ENCODE measurements at regions not wholly inside any gene's neighbourhood (a gene's known extent, or its start where the extent isn't known, plus 50 kb on each side); places are given as distances from the start of the nearest gene placed in this dataset.

GRCh38 chr9:75624998-75625397 is 265.5 kb upstream of the PCSK5 start:
- H3K4me3 ChIP-seq (ENCODE audit: low read length), result no peak overlapping the region
- H3K27me3 ChIP-seq (ENCODE audit: control insufficient read depth, insufficient read depth, low read length), result no peaks in the 10 kb centered on the region
- H3K4me1 ChIP-seq (ENCODE audit: control insufficient read depth, low read depth, low read length), result no peaks in the 10 kb centered on the region
- H3K36me3 ChIP-seq (ENCODE audit: control insufficient read depth, low read depth, low read length), result no peaks in the 10 kb centered on the region
- no peaks in the 10 kb centered on the region for H3K9me3 ChIP-seq (ENCODE audit: control insufficient read depth, low read depth, low read length)
- no peak overlapping the region for H3K27ac ChIP-seq (ENCODE audit: low read length)
- H3K9ac ChIP-seq (ENCODE audit: low read length), result no peak overlapping the region

GRCh38 chr9:75626860-75627259 is 263.6 kb upstream of the PCSK5 start:
- H3K27ac ChIP-seq (ENCODE audit: low read length), result no peak overlapping the region

GRCh38 chr9:75628952-75629351 is 261.5 kb upstream of the PCSK5 start:
- no peak overlapping the region for H3K9ac ChIP-seq (ENCODE audit: low read length)
- H3K27ac ChIP-seq (ENCODE audit: low read length), result no peak overlapping the region
- H3K4me3 ChIP-seq (ENCODE audit: low read length), result no peak overlapping the region
- no peaks in the 10 kb centered on the region for H3K4me1 ChIP-seq (ENCODE audit: control insufficient read depth, low read depth, low read length)
- no peaks in the 10 kb centered on the region for H3K9me3 ChIP-seq (ENCODE audit: control insufficient read depth, low read depth, low read length)
- no peaks in the 10 kb centered on the region for H3K36me3 ChIP-seq (ENCODE audit: control insufficient read depth, low read depth, low read length)
- H3K27me3 ChIP-seq (ENCODE audit: control insufficient read depth, insufficient read depth, low read length), result no peaks in the 10 kb centered on the region

More at GRCh38 chr9:75626860-75627259, 263.6 kb upstream of the PCSK5 start:
- Histone ChIP-seq H3K4me3 (ENCODE audit: low read length) (no peak overlapping the region), H3K36me3 (ENCODE audit: control insufficient read depth, low read depth, low read length) (no peaks in the 10 kb centered on the region), H3K9ac (ENCODE audit: low read length) (no peak overlapping the region), H3K4me1 (ENCODE audit: control insufficient read depth, low read depth, low read length) (no peaks in the 10 kb centered on the region), H3K9me3 (ENCODE audit: control insufficient read depth, low read depth, low read length) (no peaks in the 10 kb centered on the region), H3K27me3 (ENCODE audit: control insufficient read depth, insufficient read depth, low read length) (no peaks in the 10 kb centered on the region)

- no peaks in the 10 kb centered on the region for H3K36me3 ChIP-seq (ENCODE audit: control insufficient read depth, low read depth, low read length)
- H3K27me3 ChIP-seq (ENCODE audit: control insufficient read depth, insufficient read depth, low read length), result no peaks in the 10 kb centered on the region
- H3K9me3 ChIP-seq (ENCODE audit: control insufficient read depth, low read depth, low read length), result no peaks in the 10 kb centered on the region
- H3K27ac ChIP-seq (ENCODE audit: low read length), result no peak overlapping the region
- no peak overlapping the region for H3K4me3 ChIP-seq (ENCODE audit: low read length)
- no peak overlapping the region for H3K9ac ChIP-seq (ENCODE audit: low read length)
- H3K4me1 ChIP-seq (ENCODE audit: control insufficient read depth, low read depth, low read length), result no peaks in the 10 kb centered on the region
These were observed 256.9 kb upstream of the PCSK5 start for GRCh38 chr9:75633451-75634057.

- Histone ChIP-seq H3K36me3 (ENCODE audit: control insufficient read depth, low read depth, low read length) (no peaks in the 10 kb centered on the region), H3K27me3 (ENCODE audit: control insufficient read depth, insufficient read depth, low read length) (no peaks in the 10 kb centered on the region), H3K9ac (ENCODE audit: low read length) (no peak overlapping the region), H3K27ac (ENCODE audit: low read length) (no peak overlapping the region), H3K9me3 (ENCODE audit: control insufficient read depth, low read depth, low read length) (no peaks in the 10 kb centered on the region), H3K4me1 (ENCODE audit: control insufficient read depth, low read depth, low read length) (peaks cover 2% of the 10 kb centered on the region), H3K4me3 (ENCODE audit: low read length) (no peak overlapping the region)
These were observed 253.9 kb upstream of the PCSK5 start for GRCh38 chr9:75636427-75637045.

- Histone ChIP-seq H3K9ac (ENCODE audit: low read length) (no peak overlapping the region), H3K27ac (ENCODE audit: low read length) (no peak overlapping the region), H3K9me3 (ENCODE audit: control insufficient read depth, low read depth, low read length) (no peaks in the 10 kb centered on the region), H3K36me3 (ENCODE audit: control insufficient read depth, low read depth, low read length) (no peaks in the 10 kb centered on the region), H3K27me3 (ENCODE audit: control insufficient read depth, insufficient read depth, low read length) (no peaks in the 10 kb centered on the region), H3K4me3 (ENCODE audit: low read length) (no peak overlapping the region), H3K4me1 (ENCODE audit: control insufficient read depth, low read depth, low read length) (peaks cover 2% of the 10 kb centered on the region)
These were observed 250.4 kb upstream of the PCSK5 start for GRCh38 chr9:75639971-75640610.

GRCh38 chr9:75642522-75642921 is 248.0 kb upstream of the PCSK5 start:
- Histone ChIP-seq H3K4me3 (ENCODE audit: low read length) (no peak overlapping the region), H3K9me3 (ENCODE audit: control insufficient read depth, low read depth, low read length) (no peaks in the 10 kb centered on the region), H3K4me1 (ENCODE audit: control insufficient read depth, low read depth, low read length) (peaks cover 2% of the 10 kb centered on the region), H3K27me3 (ENCODE audit: control insufficient read depth, insufficient read depth, low read length) (no peaks in the 10 kb centered on the region), H3K27ac (ENCODE audit: low read length) (no peak overlapping the region), H3K36me3 (ENCODE audit: control insufficient read depth, low read depth, low read length) (no peaks in the 10 kb centered on the region), H3K9ac (ENCODE audit: low read length) (no peak overlapping the region)

GRCh38 chr9:75644649-75645048 is 245.8 kb upstream of the PCSK5 start:
- no peaks in the 10 kb centered on the region for H3K9me3 ChIP-seq (ENCODE audit: control insufficient read depth, low read depth, low read length)
- no peaks in the 10 kb centered on the region for H3K36me3 ChIP-seq (ENCODE audit: control insufficient read depth, low read depth, low read length)
- no peak overlapping the region for H3K27ac ChIP-seq (ENCODE audit: low read length)
- no peaks in the 10 kb centered on the region for H3K4me1 ChIP-seq (ENCODE audit: control insufficient read depth, low read depth, low read length)
- H3K9ac ChIP-seq (ENCODE audit: low read length), result no peak overlapping the region
- no peaks in the 10 kb centered on the region for H3K27me3 ChIP-seq (ENCODE audit: control insufficient read depth, insufficient read depth, low read length)
- no peak overlapping the region for H3K4me3 ChIP-seq (ENCODE audit: low read length)

GRCh38 chr9:75648034-75648433 is 242.4 kb upstream of the PCSK5 start:
- Histone ChIP-seq H3K36me3 (ENCODE audit: control insufficient read depth, low read depth, low read length) (no peaks in the 10 kb centered on the region), H3K9ac (ENCODE audit: low read length) (no peak overlapping the region), H3K9me3 (ENCODE audit: control insufficient read depth, low read depth, low read length) (no peaks in the 10 kb centered on the region), H3K27ac (ENCODE audit: low read length) (no peak overlapping the region), H3K4me3 (ENCODE audit: low read length) (no peak overlapping the region), H3K27me3 (ENCODE audit: control insufficient read depth, insufficient read depth, low read length) (no peaks in the 10 kb centered on the region), H3K4me1 (ENCODE audit: control insufficient read depth, low read depth, low read length) (no peaks in the 10 kb centered on the region)

GRCh38 chr9:75649060-75649459 is 241.4 kb upstream of the PCSK5 start:
- Histone ChIP-seq H3K9ac (ENCODE audit: low read length) (no peak overlapping the region), H3K36me3 (ENCODE audit: control insufficient read depth, low read depth, low read length) (no peaks in the 10 kb centered on the region), H3K4me3 (ENCODE audit: low read length) (no peak overlapping the region), H3K27ac (ENCODE audit: low read length) (no peak overlapping the region), H3K9me3 (ENCODE audit: control insufficient read depth, low read depth, low read length) (no peaks in the 10 kb centered on the region), H3K27me3 (ENCODE audit: control insufficient read depth, insufficient read depth, low read length) (no peaks in the 10 kb centered on the region), H3K4me1 (ENCODE audit: control insufficient read depth, low read depth, low read length) (no peaks in the 10 kb centered on the region)

- Histone ChIP-seq H3K9ac (ENCODE audit: low read length) (no peak overlapping the region), H3K4me1 (ENCODE audit: control insufficient read depth, low read depth, low read length) (no peaks in the 10 kb centered on the region), H3K4me3 (ENCODE audit: low read length) (no peak overlapping the region), H3K36me3 (ENCODE audit: control insufficient read depth, low read depth, low read length) (no peaks in the 10 kb centered on the region), H3K27me3 (ENCODE audit: control insufficient read depth, insufficient read depth, low read length) (no peaks in the 10 kb centered on the region), H3K27ac (ENCODE audit: low read length) (no peak overlapping the region), H3K9me3 (ENCODE audit: control insufficient read depth, low read depth, low read length) (no peaks in the 10 kb centered on the region)
These were observed 238.8 kb upstream of the PCSK5 start for GRCh38 chr9:75651709-75652108.

- H3K9me3 ChIP-seq (ENCODE audit: control insufficient read depth, low read depth, low read length), result no peaks in the 10 kb centered on the region
- no peak overlapping the region for H3K27ac ChIP-seq (ENCODE audit: low read length)
- no peaks in the 10 kb centered on the region for H3K4me1 ChIP-seq (ENCODE audit: control insufficient read depth, low read depth, low read length)
- no peak overlapping the region for H3K9ac ChIP-seq (ENCODE audit: low read length)
- H3K36me3 ChIP-seq (ENCODE audit: control insufficient read depth, low read depth, low read length), result no peaks in the 10 kb centered on the region
- no peaks in the 10 kb centered on the region for H3K27me3 ChIP-seq (ENCODE audit: control insufficient read depth, insufficient read depth, low read length)
- H3K4me3 ChIP-seq (ENCODE audit: low read length), result no peak overlapping the region
These were observed 237.1 kb upstream of the PCSK5 start for GRCh38 chr9:75653335-75653734.

Data from iPS-18a (cell line).